ENCODE measurements at regions not wholly inside any gene's neighbourhood (a gene's known extent, or its start where the extent isn't known, plus 50 kb on each side); places are given as distances from the start of the nearest gene placed in this dataset.

GRCh38 chr4:175453456-175453855 is 358.6 kb downstream of the GPM6A start:
- no peak for DNase-seq (ENCODE audit: low read depth in 1 of 2, low spot score in 2 of 2)
- H3K27ac ChIP-seq (ENCODE audit: low read depth, low read length): no peak overlapping the region
- H4K91ac ChIP-seq (replicated peaks; ENCODE audit: insufficient read length, low read length): no peak overlapping the region
- no peak overlapping the region for H2BK20ac ChIP-seq (ENCODE audit: low read length)
- no peak overlapping the region for H2BK12ac ChIP-seq (ENCODE audit: low read depth, low read length)
- WGBS, 2 experiments (ENCODE audit: extremely low coverage in 1 of 2, insufficient coverage in 1 of 2, insufficient read length in 1 of 2, insufficient replicate concordance in 2 of 2, low coverage in 1 of 2, low lambda C conversion rate in 2 of 2, missing lambda C conversion rate in 1 of 2): 91% methylated on average over 2 of the region's 2 CpGs; no CpG with 5 or more reads in 1 of the 2 experiments
- CTCF ChIA-PET (ENCODE audit: partially characterized antibody): no interaction called here
- FAIRE-seq: no peak
- H3K23ac ChIP-seq (ENCODE audit: insufficient read length): no peak overlapping the region
- H3K14ac ChIP-seq (ENCODE audit: insufficient read length): no peak overlapping the region
- H2BK5ac ChIP-seq (ENCODE audit: low read depth, low read length): no peak overlapping the region
- peaks cover 5% of the 10 kb centered on the region in 2 experiments; a peak in 1 of 4 replicates for H3K9me3 ChIP-seq (ENCODE audit: insufficient read depth in 2 of 2, low read depth in 1 of 2, low read length in 1 of 2)
- no peak overlapping the region for H3K9ac ChIP-seq (replicated peaks in 1 of 4; ENCODE audit: extremely low read depth in 1 of 4, low read depth in 3 of 4, low read length in 3 of 4)
- H3K4ac ChIP-seq (replicated peaks; ENCODE audit: insufficient read length, low read depth, low read length): no peak overlapping the region
- H4K20me1 ChIP-seq (replicated peaks in 1 of 2; ENCODE audit: control insufficient read depth in 1 of 2, insufficient read depth in 2 of 2, low read length in 2 of 2): no peaks in the 10 kb centered on the region
- POLR2A ChIA-PET (ENCODE audit: partially characterized antibody): no interaction called here
- no peak overlapping the region for H3K4me3 ChIP-seq (ENCODE audit: extremely low read depth in 1 of 4, insufficient read depth in 2 of 4, low read depth in 3 of 4, low read length in 4 of 4)
- no peak overlapping the region for H4K5ac ChIP-seq (ENCODE audit: insufficient read length, low read depth, low read length)
- no peaks in the 10 kb centered on the region for H3K23me2 ChIP-seq (ENCODE audit: low read depth, low read length)
- no peak overlapping the region for H2AK5ac ChIP-seq (ENCODE audit: low read depth, low read length)
- no peak overlapping the region for H3K56ac ChIP-seq (replicated peaks; ENCODE audit: insufficient read length, low read depth, low read length)
- H3K36me3 ChIP-seq (ENCODE audit: control insufficient read depth in 2 of 4, insufficient read depth in 4 of 4, low read length in 3 of 4): no peaks in the 10 kb centered on the region; a peak in 1 of 8 replicates
- no peaks in the 10 kb centered on the region; a peak in 1 of 7 replicates for H3K4me1 ChIP-seq (replicated peaks in 1 of 4; ENCODE audit: control insufficient read depth in 3 of 4, insufficient read depth in 4 of 4, low read length in 3 of 4)
- no peak overlapping the region for H3K4me2 ChIP-seq (ENCODE audit: insufficient read depth in 1 of 2, low read depth in 2 of 2, low read length in 2 of 2)
- no peak overlapping the region for H4K8ac ChIP-seq (ENCODE audit: extremely low read depth, insufficient read depth, low read length)
- H2AFZ ChIP-seq (ENCODE audit: low read length): no peak overlapping the region
- H3K79me1 ChIP-seq (ENCODE audit: low read depth, low read length): no peaks in the 10 kb centered on the region
- H2BK15ac ChIP-seq (ENCODE audit: low read length): no peak overlapping the region
- no peaks in the 10 kb centered on the region for H3K27me3 ChIP-seq (replicated peaks in 1 of 4; ENCODE audit: control insufficient read depth in 3 of 4, extremely low read depth in 1 of 4, insufficient read depth in 3 of 4, low read length in 3 of 4)
- no peaks in the 10 kb centered on the region for H3K79me2 ChIP-seq (ENCODE audit: control insufficient read depth in 1 of 2, insufficient read depth in 2 of 2, low read length in 2 of 2)
- TF ChIP-seq SAP30 (IDR thresholded peaks at IDR 0.05; ENCODE audit: insufficient read depth, insufficient replicate concordance, low read length) (no peak), CTCF (IDR thresholded peaks at IDR 0.05; ENCODE audit: control extremely low read depth in 1 of 3, insufficient read depth in 1 of 3, low read depth in 1 of 3, low read length in 3 of 3) (no peak), RNF2 (IDR thresholded peaks at IDR 0.05; ENCODE audit: borderline replicate concordance, low read depth, low read length, missing control alignments, poor library complexity, severe bottlenecking) (no peak), CHD1 (IDR thresholded peaks at IDR 0.05; ENCODE audit: low read depth, low read length) (no peak)
- H3K18ac ChIP-seq (ENCODE audit: extremely low read depth, low read length): no peak overlapping the region
- no peak overlapping the region for H2BK120ac ChIP-seq (replicated peaks; ENCODE audit: low read depth, low read length)

Data from H1 (cell line).